Fibroblast of skin of left biceps (primary cell): ENCODE measurements at regions not wholly inside any gene's neighbourhood (a gene's known extent, or its start where the extent isn't known, plus 50 kb on each side); places are given as distances from the start of the nearest gene placed in this dataset.
"Not testable (repeated sequence)": the region's sequence is repeated elsewhere in the genome, so short reads cannot be mapped to it uniquely, and the experiment has no call there.

ENCODE experiments used
- DNase-seq, 2 experiments: peaks; one replicate each; pipeline ENCODE4 v3.0.0-alpha.2; 2013; ENCODE audit warnings: low read depth in 2 of 2

DNA sequence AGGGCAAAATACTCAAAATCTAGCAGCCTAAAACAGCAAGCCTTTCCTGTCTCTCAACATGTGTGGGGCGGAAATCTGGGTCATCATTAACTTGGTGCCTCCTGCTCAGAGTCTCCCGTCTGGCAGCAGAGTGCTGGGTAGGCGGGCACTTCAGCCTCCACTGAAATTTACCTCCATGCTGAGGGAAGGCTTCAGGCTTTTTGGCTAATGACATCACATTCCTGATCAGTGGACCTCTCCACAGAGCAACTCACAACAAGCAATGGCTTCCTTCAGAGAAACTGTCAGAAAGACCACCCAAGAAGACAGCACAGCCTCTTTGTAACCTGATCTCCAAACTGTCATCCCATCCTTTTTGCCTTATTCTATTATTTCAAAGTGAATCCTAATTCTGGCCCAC, 1109.0 kb downstream of the UQCRFS1 start:
- no peak for DNase-seq

DNA sequence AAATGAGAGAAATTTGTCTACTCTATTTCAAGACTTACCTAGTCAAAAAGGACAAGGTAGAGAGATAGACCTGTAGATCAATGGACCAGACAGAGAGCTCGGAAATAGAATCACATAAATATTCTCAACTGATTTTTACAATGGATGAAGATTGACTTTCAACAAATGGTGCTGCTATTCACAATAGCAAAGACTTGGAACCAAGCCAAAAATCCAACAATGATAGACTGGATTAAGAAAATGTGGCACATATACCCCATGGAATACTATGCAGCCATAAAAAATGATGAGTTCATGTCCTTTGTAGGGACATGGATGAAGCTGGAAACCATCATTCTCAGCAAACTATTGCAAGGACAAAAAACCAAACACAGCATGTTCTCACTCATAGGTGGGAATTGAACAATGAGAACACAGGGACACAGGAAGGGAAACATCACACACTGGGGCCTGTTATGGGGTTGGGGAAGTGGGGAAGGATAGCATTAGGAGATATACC, 1128.2 kb downstream of the UQCRFS1 start:
- not testable (repeated sequence) for DNase-seq

- no peak for DNase-seq
Observed at GRCh38 chr19:28076628-28077027, 1136.3 kb downstream of the UQCRFS1 start.

- DNase-seq = no peak
Observed at GRCh38 chr19:28075229-28075628, 1137.7 kb downstream of the UQCRFS1 start.

GRCh38 chr19:28074773-28075172, 1138.2 kb downstream of the UQCRFS1 start:
- DNase-seq = no peak

GRCh38 chr19:28067882-28068281, 1145.1 kb downstream of the UQCRFS1 start:
- no peak for DNase-seq

DNA sequence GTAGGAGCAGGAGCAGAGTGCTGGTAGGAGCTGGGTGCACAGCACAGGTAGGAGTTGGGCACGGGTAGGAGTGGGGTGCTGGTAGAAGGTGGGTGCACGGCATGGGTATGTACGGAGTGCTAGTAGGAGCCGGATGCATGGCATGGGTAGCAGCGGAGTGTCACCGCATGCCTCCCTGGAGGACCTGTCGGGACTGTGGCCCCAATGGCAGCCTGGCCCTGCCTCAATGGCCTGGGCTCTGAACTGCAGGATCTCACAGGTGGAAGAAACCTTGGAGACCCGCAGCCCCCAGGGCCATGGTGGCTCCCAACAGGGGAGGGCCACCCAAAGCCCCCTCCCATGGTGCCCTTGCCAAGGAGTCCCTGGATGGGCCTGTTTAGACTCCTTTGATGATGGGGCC, 1146.0 kb downstream of the UQCRFS1 start:
- no peak for DNase-seq

- DNase-seq = no peak
Observed at GRCh38 chr19:28066161-28066560, 1146.8 kb downstream of the UQCRFS1 start.

DNA sequence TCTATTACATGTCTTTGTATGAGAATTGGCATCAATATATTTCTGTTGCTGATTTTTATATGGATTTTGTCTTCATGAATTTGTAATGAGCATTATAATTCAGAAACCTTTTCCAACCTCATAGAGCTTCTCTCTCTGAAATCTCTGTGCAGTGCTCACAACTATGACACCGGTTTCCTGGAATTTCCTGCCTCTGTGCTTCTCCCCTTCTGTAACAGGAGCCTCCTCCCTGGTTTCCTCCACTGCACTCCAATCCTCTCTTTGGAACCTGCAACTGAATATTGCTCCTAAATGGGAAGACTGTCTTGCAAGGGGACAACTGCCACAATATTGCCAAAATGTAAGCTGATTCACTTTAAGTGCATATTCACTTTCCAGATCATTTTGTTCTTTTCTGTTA, 1147.9 kb downstream of the UQCRFS1 start:
- no peak for DNase-seq

DNA sequence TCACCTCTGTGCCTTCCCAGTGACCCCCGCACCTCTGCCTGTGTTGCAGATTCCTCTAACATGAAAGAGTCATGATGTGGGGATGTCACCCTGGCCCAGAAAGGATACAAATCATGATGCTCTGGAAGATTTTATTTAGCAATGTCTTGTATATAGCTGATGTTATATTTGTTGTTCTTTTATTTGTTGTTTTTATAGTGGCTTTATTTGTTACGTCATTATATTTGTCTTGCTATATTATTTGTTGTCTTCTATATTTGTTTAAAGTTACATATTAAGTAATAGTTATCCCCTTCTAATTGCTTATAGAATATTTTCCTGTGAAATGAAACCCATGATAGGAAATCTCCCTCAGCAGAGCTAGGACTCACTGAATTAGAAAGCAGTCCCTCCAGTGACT, 1149.2 kb downstream of the UQCRFS1 start:
- no peak for DNase-seq

GRCh38 chr19:28061111-28061510, 1151.8 kb downstream of the UQCRFS1 start:
- no peak for DNase-seq

GRCh38 chr19:28057026-28057425, 1155.9 kb downstream of the UQCRFS1 start:
- not testable (repeated sequence) for DNase-seq

GRCh38 chr19:28051047-28051446, 1161.9 kb downstream of the UQCRFS1 start:
- DNase-seq = no peak

GRCh38 chr19:28049875-28050274, 1163.1 kb downstream of the UQCRFS1 start:
- DNase-seq = no peak

DNA sequence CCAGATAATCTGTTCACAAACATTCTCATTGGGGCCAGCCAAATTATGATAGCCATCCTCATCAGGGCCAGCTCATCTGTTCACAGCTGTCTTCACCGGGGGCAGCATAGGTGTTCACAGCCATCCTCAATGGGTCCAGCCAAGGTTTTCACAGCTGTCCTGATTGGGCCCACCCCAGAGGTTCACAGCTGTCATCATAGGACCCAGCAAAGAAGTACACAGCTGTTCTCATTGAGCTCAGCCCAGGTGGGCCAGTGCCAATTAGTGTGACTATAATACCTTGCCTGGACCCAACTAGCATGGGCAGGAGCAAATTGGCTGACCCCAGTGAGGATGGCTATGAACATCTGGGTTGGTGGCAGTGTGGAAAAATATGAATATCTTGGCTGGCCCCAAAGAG, 1166.0 kb downstream of the UQCRFS1 start:
- DNase-seq = no peak

- DNase-seq = no peak
Observed at GRCh38 chr19:28045621-28046020, 1167.3 kb downstream of the UQCRFS1 start.

DNA sequence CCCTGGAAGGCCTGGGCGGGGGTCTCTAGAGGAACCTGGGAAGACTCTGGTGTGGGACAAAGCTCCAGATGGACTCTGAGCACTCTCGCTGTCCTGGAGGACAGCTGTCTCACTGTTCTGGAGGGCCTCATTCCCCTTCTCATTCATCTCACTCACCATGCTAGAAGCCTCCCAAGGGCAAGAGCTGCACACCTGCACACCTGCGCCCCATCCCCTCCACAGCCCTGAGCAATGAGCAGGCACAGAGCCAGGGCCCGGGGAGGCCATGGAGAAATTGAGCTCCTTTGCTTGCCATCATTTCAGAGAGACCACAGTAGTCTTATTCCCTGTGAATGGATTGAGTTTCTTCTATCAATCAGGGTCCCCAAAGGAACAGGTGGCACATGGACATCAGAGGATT, 1168.5 kb downstream of the UQCRFS1 start:
- no peak for DNase-seq

GRCh38 chr19:28042516-28042915, 1170.4 kb downstream of the UQCRFS1 start:
- no peak for DNase-seq

- no peak for DNase-seq
Observed at GRCh38 chr19:28039677-28040381, 1173.1 kb downstream of the UQCRFS1 start.

DNA sequence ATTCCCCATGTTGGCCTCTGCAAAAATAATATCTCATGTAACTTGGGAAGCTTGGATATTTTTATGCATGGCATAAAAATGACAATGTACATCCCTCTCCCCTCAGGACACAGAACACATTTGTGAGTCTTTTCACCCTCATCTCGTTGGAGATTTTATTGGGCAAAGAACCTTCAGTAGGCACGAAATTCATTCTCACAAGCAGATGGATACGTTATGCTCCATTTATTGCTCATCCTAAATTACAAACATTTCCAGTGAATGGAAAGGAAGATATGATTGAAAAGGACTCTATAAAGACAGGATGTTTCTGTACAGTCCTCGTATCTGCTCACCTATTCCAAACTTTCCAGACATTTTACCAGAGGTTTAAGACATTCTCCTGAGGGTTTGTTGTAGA, 1175.8 kb downstream of the UQCRFS1 start:
- DNase-seq = no peak

DNA sequence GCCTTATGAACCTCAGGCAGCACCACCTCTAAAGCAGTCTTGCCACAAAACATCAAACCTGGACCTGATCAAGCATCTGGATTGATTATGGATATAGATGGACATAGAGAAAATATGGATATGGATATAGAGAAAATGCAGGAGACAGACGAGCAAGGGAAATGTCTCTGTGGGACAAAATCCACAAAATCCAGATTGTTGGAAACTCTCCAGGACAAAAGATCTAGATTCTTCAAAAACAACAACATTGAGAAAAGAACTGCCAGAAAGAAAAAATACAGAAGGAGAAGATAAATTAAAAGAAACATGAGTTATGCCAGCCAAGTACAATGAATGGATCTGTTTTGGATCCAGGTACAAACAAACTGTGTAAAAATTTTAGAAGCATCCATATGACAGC, 1176.5 kb downstream of the UQCRFS1 start:
- no peak for DNase-seq

GRCh38 chr19:28034936-28035335, 1178.0 kb downstream of the UQCRFS1 start:
- no peak for DNase-seq

- DNase-seq = no peak
Observed at GRCh38 chr19:28028881-28029444, 1184.0 kb downstream of the UQCRFS1 start.

DNA sequence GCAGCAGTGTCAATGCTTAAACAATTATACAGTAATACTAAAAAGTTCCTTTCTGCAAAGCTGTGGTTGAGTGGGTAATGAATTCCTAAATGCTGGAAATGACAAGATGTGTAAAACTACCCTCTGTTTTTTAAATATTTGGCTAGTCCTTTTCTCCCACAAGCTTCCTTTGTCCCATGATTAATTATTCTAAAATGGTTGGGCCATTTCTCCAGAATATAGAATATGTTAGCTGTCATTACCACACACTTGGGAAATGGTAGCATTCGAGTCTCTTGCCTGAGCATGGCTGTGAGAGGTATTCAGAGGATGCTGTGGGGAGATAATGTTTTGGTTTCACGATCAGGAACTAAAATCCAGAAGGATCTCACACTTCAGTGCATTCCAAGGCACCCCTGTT, 1185.8 kb downstream of the UQCRFS1 start:
- DNase-seq = no peak
